PFSK-1 (cell line): ENCODE measurements at regions not wholly inside any gene's neighbourhood (a gene's known extent, or its start where the extent isn't known, plus 50 kb on each side); places are given as distances from the start of the nearest gene placed in this dataset.

Source experiments
- FOXP2 ChIP-seq: optimal IDR thresholded peaks from 2 replicates; pipeline ENCODE3; 2011; ENCODE audit warnings: borderline replicate concordance, control low read depth, inconsistent platforms; ENCODE audit not compliant: insufficient read depth; ENCODE audit errors: extremely low read length, extremely low read depth
- POLR2AphosphoS5 ChIP-seq: IDR thresholded peaks from 2 replicates; pipeline ENCODE4 v1.6.1; 2012; ENCODE audit warnings: low read depth, mild to moderate bottlenecking, control low read depth, low read length, moderate library complexity
- REST ChIP-seq, 2 experiments: IDR thresholded peaks; 2 replicates each; pipeline versions ENCODE4 v1.6.1 to v1.8.0; 2011 to 2012; ENCODE audit warnings: low read depth in 2 of 2, low read length in 2 of 2, control low read depth in 1 of 2, inconsistent platforms in 1 of 2, mild to moderate bottlenecking in 1 of 2, moderate library complexity in 1 of 2; ENCODE audit not compliant: insufficient read depth in 1 of 2
- SIN3A ChIP-seq: IDR thresholded peaks from 2 replicates; pipeline ENCODE4 v1.6.1; 2012; ENCODE audit warnings: mild to moderate bottlenecking, low read length, moderate library complexity, borderline replicate concordance; ENCODE audit not compliant: insufficient read depth
- TAF1 ChIP-seq: IDR thresholded peaks from 2 replicates; pipeline ENCODE4 v1.6.1; 2012; ENCODE audit warnings: low read length, control low read depth, borderline replicate concordance; ENCODE audit not compliant: insufficient read depth

- no peak for TF ChIP-seq SIN3A
- no peak for TF ChIP-seq POLR2AphosphoS5
- TF ChIP-seq REST (IDR thresholded peaks at IDR 0.05; ENCODE audit: insufficient read depth in 1 of 2, low read depth in 2 of 2, low read length in 2 of 2): no peak
- TF ChIP-seq FOXP2: no peak
- no peak for TF ChIP-seq TAF1
These were observed 816.1 kb upstream of the C9orf72 start for GRCh38 chr9:28389411-28389810.

GRCh38 chr9:28394774-28395173 is 821.5 kb upstream of the C9orf72 start:
- TF ChIP-seq REST (IDR thresholded peaks at IDR 0.05; ENCODE audit: insufficient read depth in 1 of 2, low read depth in 2 of 2, low read length in 2 of 2) (no peak), SIN3A (no peak), POLR2AphosphoS5 (no peak), TAF1 (no peak), FOXP2 (no peak)

DNA sequence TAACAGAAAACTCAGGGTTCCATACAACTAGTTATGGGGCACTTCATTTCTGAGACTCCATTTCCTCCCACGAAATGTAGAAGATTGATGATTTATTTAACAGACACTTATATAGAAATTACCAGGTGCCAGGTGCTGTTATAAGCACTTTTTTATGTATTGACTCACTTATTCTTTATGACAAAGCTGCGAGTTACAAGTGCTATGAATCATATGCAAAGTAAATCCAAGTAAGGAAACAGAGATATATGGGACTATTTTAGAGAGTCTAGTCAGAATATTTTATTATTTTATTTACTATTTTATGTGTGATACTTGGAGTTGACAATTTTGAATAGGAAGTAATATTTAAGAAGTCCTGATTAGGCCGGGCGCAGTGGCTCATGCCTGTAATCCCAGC is 822.8 kb upstream of the C9orf72 start:
- TF ChIP-seq REST (IDR thresholded peaks at IDR 0.05; ENCODE audit: insufficient read depth in 1 of 2, low read depth in 2 of 2, low read length in 2 of 2) (no peak), FOXP2 (no peak), SIN3A (no peak), POLR2AphosphoS5 (no peak)

GRCh38 chr9:28407351-28407750 is 834.1 kb upstream of the C9orf72 start:
- TF ChIP-seq FOXP2 (no peak), REST (IDR thresholded peaks at IDR 0.05; ENCODE audit: insufficient read depth in 1 of 2, low read depth in 2 of 2, low read length in 2 of 2) (no peak), SIN3A (no peak), TAF1 (no peak), POLR2AphosphoS5 (no peak)

- TF ChIP-seq FOXP2: no peak
- no peak for TF ChIP-seq REST (IDR thresholded peaks at IDR 0.05; ENCODE audit: insufficient read depth in 1 of 2, low read depth in 2 of 2, low read length in 2 of 2)
- no peak for TF ChIP-seq POLR2AphosphoS5
- TF ChIP-seq SIN3A: no peak
- no peak for TF ChIP-seq TAF1
These were observed 836.6 kb upstream of the C9orf72 start for GRCh38 chr9:28409919-28410318.
